Upper lobe of right lung (tissue), 1 donor: ENCODE measurements at regions not wholly inside any gene's neighbourhood (a gene's known extent, or its start where the extent isn't known, plus 50 kb on each side); places are given as distances from the start of the nearest gene placed in this dataset.
"Not testable (repeated sequence)": the region's sequence is repeated elsewhere in the genome, so short reads cannot be mapped to it uniquely, and the experiment has no call there.

Source experiments
- ATAC-seq: fragments of 200-7000 bp; cut with Tn5 transposase; one replicate; pipeline ENCODE4 v1.9.1; 2020; ENCODE audit warnings: mild to moderate bottlenecking, moderate library complexity
- DNase-seq: peaks from one replicate; pipeline ENCODE4 v3.0.0-alpha.2; 2020
- H3K27ac ChIP-seq: fragments of 200-600 bp; one replicate; pipeline ENCODE4 v1.8.0; 2022
- H3K27me3 ChIP-seq: fragments of 200-600 bp; one replicate; pipeline ENCODE4 v1.8.0; 2022; ENCODE audit warnings: mild to moderate bottlenecking
- H3K36me3 ChIP-seq: fragments of 200-600 bp; one replicate; pipeline ENCODE4 v1.8.0; 2022
- H3K4me1 ChIP-seq: fragments of 200-600 bp; one replicate; pipeline ENCODE4 v1.8.0; 2022
- H3K4me3 ChIP-seq: fragments of 200-600 bp; one replicate; pipeline ENCODE4 v1.8.0; 2022; ENCODE audit warnings: mild to moderate bottlenecking
- H3K9me3 ChIP-seq: fragments of 200-600 bp; one replicate; pipeline ENCODE4 v1.8.0; 2022
- intact Hi-C: fragments of 100-400 bp; cut with DNase I; formaldehyde crosslinking; loops from one replicate; pipeline ENCODE4 v1.11.0; 2022
- TF ChIP-seq, protein P1 (sequence below): fragments of 200-600 bp; IDR thresholded peaks from one replicate; pipeline ENCODE4 v1.8.0; 2022; ENCODE audit warnings: antibody characterized with exemption
- donor health status: DM: no; HTN: yes; CAD: no; lungs with severe emphysema.

DNA sequence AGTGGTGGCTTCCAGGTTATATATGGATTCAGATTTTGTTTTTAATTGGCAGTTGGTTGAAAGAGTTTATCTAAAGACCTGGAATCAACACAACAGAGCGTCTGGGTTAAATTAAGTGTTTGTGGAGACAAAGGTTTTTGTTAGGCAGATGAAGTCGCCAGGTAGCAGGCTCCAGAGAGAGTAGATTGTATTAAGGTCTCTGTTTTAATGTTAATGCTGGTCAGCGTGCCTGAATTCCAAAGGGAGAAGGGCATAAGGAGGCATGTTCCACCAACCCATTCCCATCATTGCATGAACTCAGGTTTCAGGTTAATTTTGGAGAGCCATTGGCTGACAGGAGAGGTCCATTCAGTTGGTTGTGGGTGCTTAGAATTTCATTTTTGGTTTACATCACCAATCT lies 744.1 kb upstream of the GJE1 start:
- TF ChIP-seq, protein P1, sequence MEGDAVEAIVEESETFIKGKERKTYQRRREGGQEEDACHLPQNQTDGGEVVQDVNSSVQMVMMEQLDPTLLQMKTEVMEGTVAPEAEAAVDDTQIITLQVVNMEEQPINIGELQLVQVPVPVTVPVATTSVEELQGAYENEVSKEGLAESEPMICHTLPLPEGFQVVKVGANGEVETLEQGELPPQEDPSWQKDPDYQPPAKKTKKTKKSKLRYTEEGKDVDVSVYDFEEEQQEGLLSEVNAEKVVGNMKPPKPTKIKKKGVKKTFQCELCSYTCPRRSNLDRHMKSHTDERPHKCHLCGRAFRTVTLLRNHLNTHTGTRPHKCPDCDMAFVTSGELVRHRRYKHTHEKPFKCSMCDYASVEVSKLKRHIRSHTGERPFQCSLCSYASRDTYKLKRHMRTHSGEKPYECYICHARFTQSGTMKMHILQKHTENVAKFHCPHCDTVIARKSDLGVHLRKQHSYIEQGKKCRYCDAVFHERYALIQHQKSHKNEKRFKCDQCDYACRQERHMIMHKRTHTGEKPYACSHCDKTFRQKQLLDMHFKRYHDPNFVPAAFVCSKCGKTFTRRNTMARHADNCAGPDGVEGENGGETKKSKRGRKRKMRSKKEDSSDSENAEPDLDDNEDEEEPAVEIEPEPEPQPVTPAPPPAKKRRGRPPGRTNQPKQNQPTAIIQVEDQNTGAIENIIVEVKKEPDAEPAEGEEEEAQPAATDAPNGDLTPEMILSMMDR = no peak
- DNase-seq = no peak
- Histone ChIP-seq H3K4me1 (no peaks in the 10 kb centered on the region), H3K27ac (no peak overlapping the region), H3K4me3 (no peak overlapping the region), H3K27me3 (no peaks in the 10 kb centered on the region), H3K36me3 (no peaks in the 10 kb centered on the region), H3K9me3 (no peaks in the 10 kb centered on the region)
- no peak for ATAC-seq
- intact Hi-C loops = no loop called here

DNA sequence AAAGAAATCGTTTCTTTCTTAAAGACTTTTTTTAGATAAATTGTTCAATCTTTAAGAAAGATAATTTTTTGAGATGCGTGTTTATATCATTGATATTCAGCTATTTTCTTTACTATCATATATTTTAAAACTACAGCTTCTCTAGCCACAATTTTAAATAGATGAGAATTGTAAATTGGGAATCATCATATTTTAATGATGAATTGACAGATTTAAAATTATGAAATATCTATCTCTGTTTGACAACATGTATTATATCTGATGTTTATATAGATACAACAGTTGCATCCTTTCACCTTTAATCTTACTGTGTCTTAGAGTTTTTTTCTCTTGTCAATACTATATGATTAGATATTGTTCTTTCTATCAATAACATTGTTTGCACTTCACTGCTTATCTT lies 762.3 kb upstream of the GJE1 start:
- intact Hi-C loops = no loop called here
- Histone ChIP-seq H3K36me3 (no peaks in the 10 kb centered on the region), H3K4me3 (no peak overlapping the region), H3K9me3 (peaks cover 5% of the 10 kb centered on the region), H3K27ac (no peak overlapping the region), H3K27me3 (no peaks in the 10 kb centered on the region), H3K4me1 (no peaks in the 10 kb centered on the region)
- TF ChIP-seq, protein P1 = no peak
- no peak for ATAC-seq
- no peak for DNase-seq

DNA sequence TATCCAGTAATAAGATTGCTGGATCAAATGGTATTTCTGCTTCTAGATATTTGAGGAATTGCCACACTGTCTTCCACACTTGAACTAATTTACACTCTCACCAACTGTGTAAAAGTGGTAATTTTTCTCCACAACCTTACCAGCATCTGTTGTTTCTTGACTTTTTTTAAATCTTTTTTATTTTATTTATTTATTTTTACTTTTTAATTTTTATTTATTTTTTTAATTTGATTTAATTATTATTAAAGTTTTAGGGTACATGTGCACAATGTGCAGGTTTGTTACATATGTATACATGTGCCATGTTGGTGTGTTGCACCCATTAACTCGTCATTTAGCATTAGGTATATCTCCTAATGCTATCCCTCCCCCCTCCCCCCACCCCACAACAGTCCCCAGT lies 765.9 kb upstream of the GJE1 start:
- ATAC-seq, H3K4me1 ChIP-seq, H3K4me3 ChIP-seq, H3K27ac ChIP-seq, H3K36me3 ChIP-seq, DNase-seq, intact Hi-C loops, H3K27me3 ChIP-seq, H3K9me3 ChIP-seq: not testable (repeated sequence)

DNA sequence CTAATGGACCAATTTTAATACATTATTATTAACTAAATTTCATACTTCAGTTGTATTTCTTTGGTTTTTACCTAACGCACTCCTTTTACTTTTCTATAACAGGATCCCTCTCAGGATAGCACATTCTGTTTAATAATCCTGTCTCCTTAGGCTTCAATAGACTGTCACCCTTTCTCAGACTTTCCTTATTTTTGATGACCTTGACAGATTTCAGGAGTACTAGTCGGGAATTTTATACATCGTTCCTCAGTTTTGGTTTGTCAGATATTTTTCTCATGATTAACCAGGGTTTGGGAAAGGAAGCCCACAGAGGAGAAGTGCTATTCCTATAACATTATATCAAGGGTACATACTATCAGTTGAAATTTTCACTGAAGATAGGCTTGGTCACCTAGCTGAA lies 768.0 kb upstream of the GJE1 start:
- intact Hi-C loops = no loop called here
- DNase-seq = no peak
- no peak for ATAC-seq

DNA sequence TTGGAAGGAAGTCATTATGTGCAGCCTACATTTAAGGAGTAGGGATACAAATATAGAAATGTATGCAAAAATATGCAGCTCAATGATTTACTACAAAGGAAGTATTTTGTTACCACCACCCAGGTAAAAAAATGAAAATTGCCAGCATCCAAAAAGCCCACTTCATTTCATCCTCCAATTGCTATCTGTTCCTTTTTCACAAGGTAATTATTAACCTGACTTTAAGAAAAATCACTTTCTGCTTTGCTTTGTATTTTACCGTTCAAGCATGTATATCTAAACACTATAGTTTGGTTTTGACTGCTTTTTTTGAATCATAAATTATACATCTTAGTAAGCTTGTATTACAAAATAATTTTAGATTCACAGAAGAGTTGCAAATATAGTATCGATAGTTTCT lies 768.5 kb upstream of the GJE1 start:
- no peak for DNase-seq
- Histone ChIP-seq H3K36me3 (no peaks in the 10 kb centered on the region), H3K27ac (no peak overlapping the region), H3K27me3 (no peaks in the 10 kb centered on the region), H3K4me3 (no peak overlapping the region), H3K4me1 (no peaks in the 10 kb centered on the region), H3K9me3 (peaks cover 2% of the 10 kb centered on the region)
- intact Hi-C loops = no loop called here
- no peak for ATAC-seq
- TF ChIP-seq, protein P1 = no peak

More for the DNA sequence above, 768.0 kb upstream of the GJE1 start:
- H3K27me3 ChIP-seq = no peaks in the 10 kb centered on the region
- H3K36me3 ChIP-seq = no peaks in the 10 kb centered on the region
- no peaks in the 10 kb centered on the region for H3K4me1 ChIP-seq
- no peak overlapping the region for H3K4me3 ChIP-seq
- no peak overlapping the region for H3K27ac ChIP-seq
- TF ChIP-seq, protein P1 = no peak
- H3K9me3 ChIP-seq = peaks cover 5% of the 10 kb centered on the region

DNA sequence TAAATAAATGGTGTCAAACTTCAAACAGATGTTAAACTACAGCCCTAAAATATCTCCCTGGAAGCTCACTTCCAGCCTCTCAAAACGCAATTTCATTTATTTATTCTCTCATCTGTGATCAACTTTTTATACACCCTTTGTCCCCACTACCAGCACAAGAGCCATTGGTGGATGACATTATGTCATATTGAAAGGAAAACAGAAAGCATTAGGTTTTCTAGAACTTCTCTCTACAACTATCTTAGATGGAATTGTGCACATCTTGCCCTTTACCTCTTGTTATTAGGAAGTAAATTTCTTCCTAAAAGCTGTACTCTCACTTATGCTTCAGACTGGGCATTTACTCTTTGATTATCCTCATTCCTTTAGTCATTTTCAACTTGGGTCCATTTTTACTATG lies 771.2 kb upstream of the GJE1 start:
- Histone ChIP-seq H3K9me3 (no peaks in the 10 kb centered on the region), H3K27ac (no peak overlapping the region), H3K27me3 (no peaks in the 10 kb centered on the region), H3K4me1 (no peaks in the 10 kb centered on the region), H3K36me3 (no peaks in the 10 kb centered on the region), H3K4me3 (no peak overlapping the region)
- DNase-seq (no peak), ATAC-seq (no peak)
- intact Hi-C loops = no loop called here
- TF ChIP-seq, protein P1 = no peak
